ENCODE measurements at regions not wholly inside any gene's neighbourhood (a gene's known extent, or its start where the extent isn't known, plus 50 kb on each side); places are given as distances from the start of the nearest gene placed in this dataset.

GRCh38 chr10:32169556-32169955 is 113.3 kb upstream of the KIF5B start:
- DNase-seq, result no peak

GRCh38 chr10:32167450-32167849 is 111.2 kb upstream of the KIF5B start:
- no peak for DNase-seq

DNA sequence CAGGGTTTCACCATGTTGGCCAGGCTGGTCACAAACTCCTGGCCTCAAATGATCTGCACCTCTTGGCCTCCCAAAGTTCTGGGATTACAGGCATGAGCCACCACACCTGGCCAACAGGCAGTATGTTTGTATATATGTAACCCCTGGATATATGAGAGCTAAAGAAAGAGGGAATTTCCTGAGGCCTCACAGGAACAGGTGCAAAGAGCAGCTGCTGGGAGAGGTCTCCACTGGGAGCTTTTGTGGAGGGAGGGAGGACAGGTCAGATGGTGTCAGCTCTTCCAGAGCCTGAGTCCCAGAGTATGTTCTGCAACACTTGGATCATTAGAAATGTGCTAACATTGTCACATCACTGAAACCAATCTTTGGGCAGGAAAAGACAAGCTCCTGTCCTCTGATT is 110.1 kb upstream of the KIF5B start:
- DNase-seq, result no peak

GRCh38 chr10:32163762-32164148 is 107.5 kb upstream of the KIF5B start:
- no peak for DNase-seq

DNA sequence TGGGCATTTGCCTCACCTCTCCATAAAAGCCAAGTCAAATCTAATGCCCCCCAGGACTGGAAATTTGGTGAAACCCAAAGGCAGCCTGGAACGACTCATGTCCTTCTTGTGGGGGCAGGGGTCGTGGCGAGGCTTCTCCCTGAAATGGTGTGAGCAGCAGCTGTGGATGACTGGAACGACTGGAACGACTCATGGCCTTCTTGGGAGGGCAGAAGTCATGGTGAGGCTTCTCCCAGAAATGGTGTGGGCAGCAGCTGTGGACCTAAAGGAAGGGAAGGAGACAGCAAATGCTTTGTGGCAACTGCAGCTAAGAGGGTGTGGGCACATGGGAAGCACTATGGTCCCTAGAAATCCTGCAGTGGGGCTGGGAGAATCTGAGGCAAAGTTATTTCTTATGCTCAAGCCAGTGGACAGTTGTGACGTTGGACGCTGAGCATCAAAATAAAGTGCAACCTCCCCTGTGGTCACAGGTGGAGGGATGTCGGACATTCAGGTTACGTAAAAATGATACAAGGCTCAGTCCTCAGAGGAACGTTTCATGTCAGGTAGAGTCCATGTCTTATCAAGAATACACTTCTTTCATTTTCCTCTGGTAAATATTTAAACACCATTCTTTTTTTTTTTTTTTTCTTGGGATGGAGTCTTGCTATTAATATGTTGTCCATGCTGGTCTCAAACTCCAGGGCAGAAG is 107.0 kb upstream of the KIF5B start:
- DNase-seq, result no peak

DNA sequence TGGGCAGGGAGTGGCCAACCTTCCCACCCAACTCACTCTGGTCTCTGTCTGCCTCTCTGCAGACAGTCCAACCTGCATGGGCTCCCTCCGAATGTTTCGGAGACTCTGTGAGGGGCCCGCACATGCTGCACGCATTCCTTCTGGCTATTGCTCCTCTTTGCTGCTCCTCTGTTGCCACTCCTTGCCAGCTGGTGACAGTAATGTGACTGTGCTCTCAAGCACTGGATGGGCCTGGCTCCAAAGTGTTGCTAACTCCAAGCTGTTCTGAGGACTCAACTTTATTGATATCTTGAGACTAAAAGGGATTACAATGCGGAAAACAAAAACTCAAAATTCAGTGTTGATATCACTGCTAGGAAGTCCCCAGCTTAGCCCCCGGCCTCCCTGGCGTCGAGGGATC is 105.4 kb upstream of the KIF5B start:
- no peak for DNase-seq

DNA sequence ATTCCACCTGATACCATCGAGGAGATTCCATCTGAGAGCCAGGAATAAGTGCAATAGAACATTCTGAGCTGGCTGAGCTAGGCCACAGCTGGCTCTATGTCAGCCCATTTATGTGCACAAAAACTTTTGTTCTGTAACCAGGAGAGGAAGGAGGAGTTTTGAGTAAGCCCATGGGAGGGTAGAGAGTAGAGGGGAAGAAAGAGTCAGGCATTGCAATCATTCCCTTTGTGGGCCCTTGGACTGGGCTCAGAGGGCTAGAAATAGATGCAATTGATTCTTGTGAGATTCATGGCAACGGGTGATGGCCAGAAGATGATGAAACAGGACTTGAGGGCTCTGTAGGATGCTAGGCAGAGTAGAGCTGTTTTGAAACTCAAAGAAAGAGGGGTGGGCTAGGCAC is 104.6 kb upstream of the KIF5B start:
- no peak for DNase-seq

DNA sequence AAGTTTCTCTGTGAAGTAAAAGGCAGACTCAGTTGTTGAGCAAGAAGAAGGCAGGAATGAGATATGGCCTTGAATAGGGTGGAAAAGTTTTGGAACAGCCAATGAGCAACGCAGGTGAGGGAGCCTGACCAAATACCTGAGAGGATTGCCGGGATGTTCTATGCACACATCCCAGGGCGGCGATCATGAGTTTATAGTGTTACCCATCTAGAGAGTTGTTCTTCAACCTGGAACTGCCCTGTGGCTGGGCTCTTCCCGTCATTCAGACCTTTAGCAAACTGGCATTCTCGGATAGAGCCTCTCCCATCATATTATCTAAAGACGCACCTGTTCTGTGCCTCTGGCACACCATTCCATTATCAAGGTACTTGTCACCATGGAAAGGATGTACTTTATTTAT is 103.0 kb upstream of the KIF5B start:
- DNase-seq, result no peak

DNA sequence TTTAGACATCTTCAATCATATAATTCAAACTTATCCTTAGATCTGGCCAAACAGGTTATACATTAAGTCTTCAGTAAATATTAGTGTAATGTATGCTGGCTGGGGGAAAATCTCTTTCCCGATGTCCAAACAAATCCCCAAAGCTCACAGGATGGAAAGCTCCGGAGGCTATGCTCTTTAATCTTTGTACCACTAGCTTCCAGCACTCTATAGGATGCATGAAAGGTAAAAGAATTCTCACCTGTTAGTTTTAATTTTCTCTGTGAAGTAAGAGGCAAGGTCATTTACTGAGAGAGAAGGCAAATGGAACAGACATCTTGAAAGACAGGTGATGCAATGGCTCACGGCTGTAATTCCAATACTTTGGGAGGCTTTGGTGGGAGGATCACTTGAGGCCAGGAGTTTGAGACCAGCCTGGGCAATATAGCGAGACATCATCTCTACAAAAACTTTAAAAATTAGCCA is 99.8 kb upstream of the KIF5B start:
- DNase-seq, result no peak

DNA sequence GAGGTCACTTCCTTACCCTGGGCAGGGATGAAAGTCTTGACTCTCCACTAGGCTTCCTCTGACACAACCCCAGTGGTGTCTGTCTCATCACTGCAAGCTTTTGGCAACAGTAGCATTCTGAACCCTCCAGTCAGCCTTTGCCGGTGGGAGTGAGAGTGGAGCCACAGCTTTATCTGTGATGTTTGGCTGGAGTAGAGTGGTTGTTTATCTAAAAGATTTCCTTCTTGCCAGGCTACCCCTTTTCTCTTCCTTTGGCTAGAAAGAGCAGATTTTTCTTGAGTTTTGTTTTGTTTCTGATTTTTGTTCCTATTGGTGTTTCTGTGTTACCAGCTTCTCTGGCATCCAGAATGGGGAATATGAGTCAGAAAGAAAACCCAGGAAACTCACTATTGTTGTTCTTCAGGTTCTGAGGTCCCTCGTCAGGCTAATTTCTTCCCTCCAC is 98.9 kb upstream of the KIF5B start:
- no peak for DNase-seq

DNA sequence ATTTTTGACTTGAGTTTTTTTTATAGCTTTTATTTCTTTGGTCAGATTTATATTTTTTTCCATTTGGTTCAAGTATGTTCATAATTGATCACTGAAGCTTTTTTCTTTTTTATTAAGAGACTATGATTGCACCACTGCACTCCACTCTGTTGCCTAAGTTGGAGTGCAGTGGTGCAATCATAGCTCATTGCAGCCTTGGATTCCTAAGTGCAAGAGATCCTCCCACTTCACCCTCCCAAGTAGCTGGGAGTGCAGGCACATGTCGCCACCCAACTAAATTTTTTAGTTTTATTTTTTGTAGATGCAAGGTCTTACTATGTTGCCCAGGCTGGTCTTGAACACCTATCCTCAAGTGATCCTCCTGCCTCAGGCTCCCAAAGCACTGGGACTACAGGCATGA is 97.7 kb upstream of the KIF5B start:
- DNase-seq, result no peak

GRCh38 chr10:32153252-32153651 is 97.0 kb upstream of the KIF5B start:
- no peak for DNase-seq

DNA sequence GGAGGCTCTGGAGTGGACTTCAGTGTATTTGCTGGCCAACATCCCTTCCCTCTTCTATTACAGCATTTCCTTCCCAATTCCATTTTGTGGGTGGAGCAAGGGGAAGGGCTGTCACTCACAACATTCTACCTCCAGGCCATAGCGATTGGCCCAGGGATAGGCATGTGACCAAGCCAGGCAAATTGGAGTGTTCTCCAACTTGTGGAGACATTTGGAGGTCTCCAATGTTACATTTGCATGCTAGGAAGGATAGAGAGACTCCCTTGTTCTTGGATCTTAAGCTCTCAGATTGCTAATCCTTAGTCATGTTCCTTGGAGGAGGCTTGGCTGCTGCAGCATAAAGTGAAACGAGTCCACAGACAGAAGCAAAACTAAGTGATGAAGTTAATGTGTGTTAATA is 95.6 kb upstream of the KIF5B start:
- DNase-seq, result no peak

DNA sequence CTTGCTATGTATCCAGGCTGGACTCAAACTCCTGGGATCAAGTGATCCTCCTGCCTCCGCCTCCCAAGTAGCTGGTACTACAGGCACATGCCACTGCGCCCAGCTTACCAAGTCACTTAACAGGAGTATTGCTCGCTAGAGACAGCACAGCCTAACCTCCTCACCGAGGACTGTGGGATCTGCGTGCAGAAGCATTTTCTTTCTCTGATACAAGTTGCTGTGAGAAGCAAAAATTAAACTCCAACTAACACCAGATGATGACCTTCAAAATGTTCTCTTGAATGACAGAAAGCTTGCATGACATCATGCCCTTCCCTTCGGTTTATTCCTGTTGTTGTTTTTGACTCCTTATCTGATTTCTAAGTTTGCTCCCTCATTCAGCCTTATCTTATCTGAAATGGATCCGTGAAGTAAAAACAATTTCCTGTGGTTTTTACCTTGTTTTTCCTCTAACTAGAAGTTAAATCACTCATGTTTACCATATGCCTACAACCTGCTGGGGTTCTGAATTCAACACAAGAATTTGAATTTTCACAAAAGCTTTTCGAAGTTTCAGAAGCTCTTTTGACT is 94.4 kb upstream of the KIF5B start:
- DNase-seq, result no peak

GRCh38 chr10:32149252-32149955 is 93.2 kb upstream of the KIF5B start:
- no peak for DNase-seq

DNA sequence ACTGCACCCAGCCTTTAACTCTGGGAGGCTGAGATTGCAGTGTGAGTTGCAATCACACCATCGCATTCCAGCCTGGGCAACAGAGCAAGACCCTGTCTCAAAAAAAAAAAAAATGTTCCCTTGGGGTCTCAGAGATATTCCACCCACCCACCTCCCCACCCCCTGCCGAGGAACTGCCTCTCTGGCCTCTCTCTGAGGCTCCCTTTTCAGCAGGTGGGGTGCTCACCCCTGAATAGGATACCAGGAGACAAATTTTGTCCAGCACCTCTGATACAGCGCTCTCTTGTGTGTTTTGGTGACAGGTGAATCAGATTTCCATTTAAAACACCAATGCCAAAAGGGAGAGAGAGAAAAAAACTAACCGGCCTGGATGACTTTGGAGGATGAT is 92.6 kb upstream of the KIF5B start:
- no peak for DNase-seq

GRCh38 chr10:32147730-32148129 is 91.5 kb upstream of the KIF5B start:
- DNase-seq, result no peak

- DNase-seq, result no peak
Observed at GRCh38 chr10:32146166-32146565, 89.9 kb upstream of the KIF5B start.

DNA sequence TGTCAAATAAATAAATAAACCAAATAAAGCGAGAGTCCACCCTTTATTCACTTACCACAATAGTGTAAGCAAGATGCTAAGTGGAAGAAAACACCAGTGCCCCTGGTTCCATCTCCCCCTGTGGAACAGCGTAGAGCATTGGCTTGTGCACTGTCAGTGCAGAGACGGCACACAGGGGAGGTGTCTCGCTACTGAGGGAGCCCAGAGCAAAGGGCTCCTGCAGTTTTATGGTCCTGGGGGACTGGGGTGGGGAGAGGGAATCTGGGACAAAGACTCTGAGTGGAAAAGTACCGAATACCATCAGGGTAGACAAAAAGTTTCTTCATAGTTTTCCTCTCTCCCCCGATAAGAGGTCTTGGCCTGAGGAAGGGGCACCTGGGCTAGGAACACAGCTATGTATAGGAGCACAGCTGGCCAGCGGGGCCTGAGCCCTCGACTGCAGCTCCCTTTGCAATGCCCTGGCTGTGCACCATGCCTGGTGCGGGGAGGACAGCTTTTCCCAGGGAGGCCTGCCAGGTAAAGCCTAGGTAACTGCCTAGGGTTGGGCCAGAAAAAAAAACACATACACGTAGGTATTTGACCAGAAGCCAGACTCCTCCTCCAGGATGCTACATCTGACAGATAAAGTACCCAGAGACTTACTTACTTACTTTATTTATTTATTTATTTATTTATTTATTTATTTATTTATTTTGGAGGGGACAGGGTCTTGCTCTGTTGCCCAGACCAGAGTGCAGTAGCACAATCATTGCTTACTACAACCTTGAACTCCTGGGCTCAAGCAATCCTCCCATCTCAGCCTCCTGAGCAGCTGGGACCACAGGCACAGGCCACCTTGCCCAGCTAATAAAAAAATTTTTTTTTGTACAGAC is 88.8 kb upstream of the KIF5B start:
- DNase-seq, result no peak

DNA sequence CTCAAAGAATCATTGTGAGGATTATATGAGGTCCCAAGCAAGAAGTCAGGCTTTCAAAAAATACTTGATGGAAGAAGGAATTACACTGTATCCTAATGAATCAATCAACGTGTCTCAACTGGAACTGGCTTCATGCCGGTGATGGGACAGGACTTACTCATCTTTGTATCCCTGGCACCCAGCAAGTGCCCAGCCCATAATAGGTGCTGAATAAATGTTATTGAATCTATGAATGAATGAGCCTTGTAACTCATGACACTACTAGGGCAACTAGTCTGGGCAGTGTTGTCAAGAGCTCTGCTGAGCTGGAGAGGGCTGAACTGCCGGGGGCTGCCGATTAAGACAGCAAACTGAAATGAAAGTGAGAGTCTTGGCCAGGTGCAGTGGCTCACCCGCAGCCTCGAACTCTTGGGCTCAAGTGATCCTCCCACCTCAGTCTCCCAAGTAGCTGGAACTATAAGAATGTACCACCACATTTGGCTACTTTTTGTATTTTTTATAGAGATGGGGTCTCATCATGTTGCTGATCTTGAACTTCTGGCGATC is 87.2 kb upstream of the KIF5B start:
- DNase-seq, result no peak

DNA sequence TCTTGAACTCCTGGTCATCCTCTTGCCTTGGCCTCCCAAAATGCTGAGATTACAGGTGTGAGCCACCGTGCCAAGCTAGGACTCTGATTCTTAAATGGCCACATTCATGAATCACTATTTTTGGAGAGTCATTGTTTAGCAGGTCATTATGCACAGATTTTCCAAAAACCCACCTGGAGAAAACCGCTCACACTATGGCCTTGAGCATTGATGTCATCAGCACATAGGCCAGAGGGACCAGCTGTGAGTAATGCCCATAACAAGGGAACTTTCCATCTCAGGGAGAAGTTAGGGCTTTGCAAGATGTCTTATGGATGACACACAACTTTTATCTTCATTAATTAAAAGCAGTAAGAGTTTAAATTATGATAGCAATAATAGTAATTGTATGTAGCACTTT is 86.4 kb upstream of the KIF5B start:
- DNase-seq, result no peak

DNA sequence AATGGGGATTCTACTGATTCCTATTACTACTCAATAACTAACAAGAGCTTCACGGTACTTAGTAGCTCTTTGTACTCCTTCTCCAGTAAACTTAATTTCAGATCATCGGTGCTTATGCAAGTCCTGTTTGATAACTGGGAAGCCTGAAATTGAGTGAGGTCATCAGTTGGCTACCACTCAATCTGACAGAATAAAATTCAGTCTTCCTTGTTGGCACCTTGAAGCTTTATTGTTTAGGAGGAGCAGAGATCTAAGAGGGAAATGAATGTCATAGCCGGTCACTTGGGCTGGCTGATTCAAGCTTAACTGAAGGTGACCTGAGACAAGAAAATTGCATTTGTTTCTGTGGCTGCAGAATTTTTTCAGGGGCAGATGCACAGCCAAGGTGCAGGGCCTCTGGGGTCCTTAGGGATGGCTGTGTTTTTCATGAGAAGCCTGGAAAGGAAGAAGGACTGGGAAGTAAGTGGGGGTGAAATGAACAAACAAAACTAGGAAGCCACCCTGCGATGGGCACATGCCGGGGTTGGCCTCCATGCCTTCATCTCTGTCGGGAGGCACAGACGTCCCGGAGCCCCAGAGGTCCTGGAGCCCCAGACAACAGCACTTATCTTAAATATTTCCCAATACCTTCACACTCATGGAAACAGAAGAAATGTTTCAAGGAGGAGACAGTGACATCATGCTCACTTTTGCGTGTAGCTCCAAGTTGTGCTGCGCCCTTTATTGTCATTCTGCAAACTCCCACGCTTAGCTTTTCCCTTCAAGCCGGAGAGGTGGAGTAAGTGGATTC is 85.0 kb upstream of the KIF5B start:
- no peak for DNase-seq
